ENCODE measurements at regions not wholly inside any gene's neighbourhood (a gene's known extent, or its start where the extent isn't known, plus 50 kb on each side); places are given as distances from the start of the nearest gene placed in this dataset.

GRCh38 chr1:90810681-90811080 is 93.6 kb upstream of the BARHL2 start:
- no peak for TF ChIP-seq CTCF (IDR thresholded peaks at IDR 0.05; ENCODE audit: insufficient read depth, low read length)
- no peak overlapping the region for H3K4me3 ChIP-seq (ENCODE audit: low read depth, low read length)
- no peak for DNase-seq (ENCODE audit: low read depth)

DNA sequence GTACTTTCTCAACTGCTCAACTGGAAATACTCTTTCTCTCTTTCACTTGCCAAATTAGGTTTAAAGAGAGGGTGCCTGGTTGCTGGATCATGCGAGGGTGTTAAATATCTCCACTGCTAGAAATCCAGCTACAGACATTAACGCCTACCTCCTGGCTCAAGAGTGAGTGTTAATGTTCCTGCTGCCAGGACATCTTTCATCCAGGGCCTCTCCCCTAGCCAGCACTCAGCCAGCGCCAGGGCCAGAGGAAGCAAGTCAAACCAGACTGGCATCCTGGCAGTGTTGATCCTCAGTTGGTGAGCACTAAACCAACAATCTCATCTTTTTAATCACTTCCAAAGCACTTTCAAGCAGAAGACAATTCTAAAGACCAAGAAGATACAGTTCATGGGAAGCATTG is 92.9 kb upstream of the BARHL2 start:
- DNase-seq (ENCODE audit: low read depth): no peak
- TF ChIP-seq CTCF (IDR thresholded peaks at IDR 0.05; ENCODE audit: insufficient read depth, low read length): no peak
- no peak overlapping the region for H3K4me3 ChIP-seq (ENCODE audit: low read depth, low read length)

GRCh38 chr1:90809093-90809492 is 92.0 kb upstream of the BARHL2 start:
- TF ChIP-seq CTCF (IDR thresholded peaks at IDR 0.05; ENCODE audit: insufficient read depth, low read length): no peak
- DNase-seq (ENCODE audit: low read depth): no peak
- no peak overlapping the region for H3K4me3 ChIP-seq (ENCODE audit: low read depth, low read length)

DNA sequence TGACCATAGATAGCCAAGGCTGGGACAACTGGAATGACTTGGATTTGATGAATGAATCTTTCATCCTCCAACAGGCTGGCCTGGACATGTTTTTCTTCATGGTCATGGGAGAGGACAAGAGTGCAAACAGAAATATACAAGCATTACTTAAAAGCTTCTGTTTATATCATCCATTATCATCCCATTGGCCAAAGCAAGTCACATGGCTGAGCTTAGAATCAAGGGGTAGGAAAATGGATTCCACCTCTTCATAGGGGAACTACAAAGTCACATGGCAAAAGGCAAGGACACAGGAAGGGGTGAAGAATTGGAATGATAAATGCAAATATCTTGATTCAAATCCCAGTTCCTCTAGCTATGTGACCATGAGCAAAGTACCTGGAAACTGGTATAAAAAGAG is 90.2 kb upstream of the BARHL2 start:
- H3K4me3 ChIP-seq (ENCODE audit: low read depth, low read length): no peak overlapping the region
- DNase-seq (ENCODE audit: low read depth): no peak
- TF ChIP-seq CTCF (IDR thresholded peaks at IDR 0.05; ENCODE audit: insufficient read depth, low read length): no peak

DNA sequence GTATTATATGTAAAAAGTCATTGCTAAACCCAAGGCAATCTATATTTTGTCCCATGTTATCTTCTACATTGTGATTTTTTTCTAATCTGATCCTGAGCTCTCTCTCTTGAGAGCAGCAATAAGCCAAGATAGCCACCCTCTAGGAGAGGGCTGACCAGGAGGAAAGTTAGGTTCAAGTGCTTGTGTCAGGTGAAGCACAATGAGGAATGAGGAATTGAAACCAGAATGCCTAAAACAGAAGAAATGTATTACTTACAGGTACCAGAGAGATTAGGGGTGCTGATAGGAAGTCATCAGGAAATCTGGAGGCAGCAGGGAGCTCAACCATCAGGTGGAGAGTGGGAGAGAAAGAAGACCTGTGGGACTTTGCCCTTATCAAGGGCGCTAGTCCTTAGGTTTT is 85.5 kb upstream of the BARHL2 start:
- TF ChIP-seq CTCF (IDR thresholded peaks at IDR 0.05; ENCODE audit: insufficient read depth, low read length): no peak
- no peak overlapping the region for H3K4me3 ChIP-seq (ENCODE audit: low read depth, low read length)
- no peak for DNase-seq (ENCODE audit: low read depth)

GRCh38 chr1:90800012-90800717 is 83.1 kb upstream of the BARHL2 start:
- DNase-seq (ENCODE audit: low read depth): no peak
- no peak overlapping the region for H3K4me3 ChIP-seq (ENCODE audit: low read depth, low read length)
- no peak for TF ChIP-seq CTCF (IDR thresholded peaks at IDR 0.05; ENCODE audit: insufficient read depth, low read length)

DNA sequence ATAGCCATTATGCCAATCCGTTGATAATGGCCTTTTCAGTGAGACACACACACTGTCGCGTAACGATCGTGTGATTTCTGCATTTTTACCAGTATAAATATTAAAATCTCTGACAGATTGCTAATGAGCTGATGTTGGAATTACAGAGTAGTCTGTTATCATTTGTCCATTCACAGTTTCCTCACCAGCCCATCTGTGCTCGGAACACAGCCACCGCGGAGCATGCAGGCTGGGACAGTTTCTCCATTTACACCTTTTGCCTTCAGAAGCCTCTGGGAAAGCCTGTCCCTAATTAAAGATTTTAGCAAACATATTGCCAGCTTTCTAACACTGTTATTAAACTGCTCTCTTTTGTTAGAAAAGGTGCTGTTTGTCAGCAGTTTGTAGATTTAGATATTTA is 82.2 kb upstream of the BARHL2 start:
- H3K4me3 ChIP-seq (ENCODE audit: low read depth, low read length): no peak overlapping the region
- no peak for DNase-seq (ENCODE audit: low read depth)
- TF ChIP-seq CTCF (IDR thresholded peaks at IDR 0.05; ENCODE audit: insufficient read depth, low read length): no peak
